GM12872 (cell line): ENCODE measurements at regions not wholly inside any gene's neighbourhood (a gene's known extent, or its start where the extent isn't known, plus 50 kb on each side); places are given as distances from the start of the nearest gene placed in this dataset.

Experiments
- TF ChIP-seq, protein P1 (sequence below): IDR thresholded peaks from 3 replicates; pipeline ENCODE4 v1.5.1; 2011; ENCODE audit warnings: low read depth, mild to moderate bottlenecking, low read length, moderate library complexity; ENCODE audit not compliant: insufficient read depth

DNA sequence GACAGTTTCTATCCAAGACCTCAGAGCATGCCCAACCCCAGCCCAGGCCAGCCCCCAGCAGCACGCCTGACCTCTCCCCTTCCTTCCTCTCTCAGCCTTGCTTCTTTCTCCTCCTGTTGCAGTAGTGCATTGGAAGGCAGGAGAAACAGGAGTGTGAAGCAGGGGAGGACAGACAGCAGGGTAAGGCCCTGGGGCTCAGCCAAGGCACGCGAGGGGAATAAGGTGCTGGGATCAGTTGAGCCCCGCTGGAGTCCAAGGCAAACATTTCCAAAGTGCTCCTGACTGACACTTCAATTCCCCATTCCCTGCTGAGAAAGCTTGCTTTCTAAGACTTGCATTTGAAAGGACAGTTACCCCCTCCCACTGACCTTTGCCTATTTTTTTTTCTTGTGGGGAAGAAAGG, 73.1 kb upstream of the OLFM4 start:
- TF ChIP-seq, protein P1, sequence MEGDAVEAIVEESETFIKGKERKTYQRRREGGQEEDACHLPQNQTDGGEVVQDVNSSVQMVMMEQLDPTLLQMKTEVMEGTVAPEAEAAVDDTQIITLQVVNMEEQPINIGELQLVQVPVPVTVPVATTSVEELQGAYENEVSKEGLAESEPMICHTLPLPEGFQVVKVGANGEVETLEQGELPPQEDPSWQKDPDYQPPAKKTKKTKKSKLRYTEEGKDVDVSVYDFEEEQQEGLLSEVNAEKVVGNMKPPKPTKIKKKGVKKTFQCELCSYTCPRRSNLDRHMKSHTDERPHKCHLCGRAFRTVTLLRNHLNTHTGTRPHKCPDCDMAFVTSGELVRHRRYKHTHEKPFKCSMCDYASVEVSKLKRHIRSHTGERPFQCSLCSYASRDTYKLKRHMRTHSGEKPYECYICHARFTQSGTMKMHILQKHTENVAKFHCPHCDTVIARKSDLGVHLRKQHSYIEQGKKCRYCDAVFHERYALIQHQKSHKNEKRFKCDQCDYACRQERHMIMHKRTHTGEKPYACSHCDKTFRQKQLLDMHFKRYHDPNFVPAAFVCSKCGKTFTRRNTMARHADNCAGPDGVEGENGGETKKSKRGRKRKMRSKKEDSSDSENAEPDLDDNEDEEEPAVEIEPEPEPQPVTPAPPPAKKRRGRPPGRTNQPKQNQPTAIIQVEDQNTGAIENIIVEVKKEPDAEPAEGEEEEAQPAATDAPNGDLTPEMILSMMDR = no peak

DNA sequence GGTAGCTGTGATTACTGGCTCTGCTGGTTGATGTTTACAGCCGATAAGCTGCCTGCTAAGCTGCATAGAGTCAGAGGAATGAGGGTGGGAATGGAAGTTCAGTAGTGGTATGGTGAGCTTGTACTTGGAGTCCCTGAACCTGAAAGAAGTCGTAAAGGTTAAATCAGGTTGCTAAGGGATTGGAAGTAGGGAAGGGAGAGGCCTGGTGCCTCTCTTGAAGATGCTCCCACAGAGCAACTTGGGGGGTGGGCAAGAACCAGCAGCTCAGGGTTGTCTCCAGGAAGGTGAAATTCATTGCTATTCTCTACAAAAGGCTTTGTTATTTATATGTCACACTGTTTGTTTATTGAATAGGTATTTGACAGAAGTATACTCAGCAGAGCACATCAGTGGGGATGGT, 73.8 kb upstream of the OLFM4 start:
- TF ChIP-seq, protein P1 = no peak

DNA sequence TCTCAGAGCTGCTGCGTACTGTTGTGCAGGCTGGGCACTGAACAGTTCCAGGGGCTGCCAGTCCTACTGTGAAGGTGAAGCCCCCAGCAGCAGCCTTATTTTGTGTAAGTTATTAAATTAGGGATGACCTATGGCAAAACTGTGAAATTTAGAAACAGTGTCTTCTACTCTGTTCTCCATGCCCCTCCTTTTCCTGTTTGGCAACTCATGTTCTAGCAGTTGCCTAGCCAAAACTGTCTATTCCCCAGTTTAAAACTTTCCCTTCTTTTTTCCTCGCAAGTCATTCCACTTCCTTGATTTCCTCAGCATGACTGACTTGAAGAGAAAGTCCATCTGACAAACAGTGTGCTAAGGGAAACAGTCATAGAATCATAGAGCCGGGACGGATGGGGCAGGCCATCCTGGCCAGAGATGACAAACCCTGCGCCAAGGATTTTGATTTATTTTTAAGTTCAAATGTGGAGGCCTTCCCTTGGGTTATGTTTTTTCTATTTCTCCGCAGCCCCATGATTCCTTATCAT, 78.1 kb upstream of the OLFM4 start:
- TF ChIP-seq, protein P1 = no peak

DNA sequence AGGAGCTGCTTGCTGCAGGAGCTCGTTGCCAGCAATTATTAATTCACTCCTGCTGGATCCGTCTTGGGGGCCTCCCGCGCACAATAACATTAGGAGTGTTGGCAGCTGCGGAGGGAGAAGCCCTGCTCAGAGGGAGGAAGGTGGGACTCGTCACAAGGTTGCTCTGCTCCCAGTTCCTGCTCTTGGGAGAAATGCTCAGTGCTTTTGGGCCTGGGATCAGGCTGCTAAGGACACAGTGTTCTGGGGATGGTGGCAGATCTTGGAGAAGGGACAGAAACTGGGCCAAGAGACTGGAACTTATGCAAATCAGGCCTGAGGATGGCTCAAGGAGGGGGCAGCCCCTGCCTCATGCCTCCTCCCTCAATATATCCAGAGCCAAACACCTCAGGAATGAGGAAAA, 78.9 kb upstream of the OLFM4 start:
- TF ChIP-seq, protein P1 = no peak

DNA sequence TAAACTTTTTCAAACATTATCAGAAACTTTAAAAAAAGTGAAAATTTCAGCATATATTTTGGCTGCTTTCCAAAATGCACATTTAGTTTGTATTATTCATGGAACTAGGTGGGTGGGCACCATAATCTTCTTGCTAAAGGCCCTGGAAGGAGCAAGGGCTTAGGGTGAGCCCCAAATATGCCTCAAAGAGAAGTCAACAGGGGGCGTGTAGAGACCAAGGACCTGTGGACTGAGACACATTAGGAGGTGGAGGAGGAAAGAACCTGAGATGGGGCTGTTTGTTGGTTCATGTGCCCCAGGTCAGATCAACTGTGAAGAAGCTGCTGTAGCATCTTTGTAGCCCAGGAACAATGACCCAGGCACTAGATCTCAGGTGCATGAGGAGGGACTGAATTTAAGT, 79.6 kb upstream of the OLFM4 start:
- TF ChIP-seq, protein P1 = no peak

DNA sequence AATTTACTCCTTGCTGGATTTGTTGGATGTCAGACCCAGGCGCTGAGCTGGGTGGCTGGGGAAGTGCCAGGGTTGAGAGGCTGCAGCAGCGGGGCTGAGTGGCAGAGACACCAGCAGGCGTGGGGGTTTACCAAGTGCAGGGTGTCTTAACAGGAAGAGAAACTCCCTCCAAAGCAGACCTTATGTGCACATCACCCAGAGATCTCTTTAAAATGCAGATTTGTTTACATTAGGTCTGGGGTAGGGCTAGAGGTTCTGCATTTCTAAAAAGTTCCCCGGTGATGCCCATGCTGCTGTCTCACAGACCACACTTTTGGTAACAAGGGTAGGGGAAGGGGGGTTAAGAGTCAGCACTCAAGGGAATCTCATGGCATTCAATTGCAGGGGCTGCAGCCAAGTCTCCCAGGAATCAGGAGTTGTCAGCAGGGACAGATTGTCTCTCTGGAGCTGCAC, 80.7 kb upstream of the OLFM4 start:
- TF ChIP-seq, protein P1 = no peak

DNA sequence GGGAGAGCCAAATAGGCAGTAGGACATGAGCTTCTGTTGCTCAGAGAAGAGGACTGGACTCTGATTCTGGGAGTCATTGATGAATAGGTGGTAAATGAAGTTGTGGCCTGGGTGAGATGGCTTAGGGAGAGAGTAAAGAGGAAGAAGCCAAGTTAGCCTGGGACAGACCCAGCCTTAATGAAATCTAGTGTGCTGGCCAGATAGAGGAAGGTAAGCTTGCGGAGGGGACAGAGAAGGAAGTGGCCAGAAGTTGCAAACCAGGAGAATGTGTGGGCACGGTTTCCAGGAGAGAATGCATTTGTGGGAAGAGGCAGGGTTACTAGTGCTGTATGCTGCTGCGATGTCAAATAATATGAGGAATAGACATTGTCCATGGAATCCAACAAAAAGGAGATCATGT, 83.3 kb upstream of the OLFM4 start:
- TF ChIP-seq, protein P1 = no peak
